HG03060 (cell line): ENCODE measurements at regions not wholly inside any gene's neighbourhood (a gene's known extent, or its start where the extent isn't known, plus 50 kb on each side); places are given as distances from the start of the nearest gene placed in this dataset.

ENCODE experiments used
- ATAC-seq: cut with Tn5 transposase; IDR thresholded peaks from one replicate; pipeline ENCODE4 v1.9.1; 2021; ENCODE audit warnings: low read depth, moderate number of reproducible peaks; ENCODE audit not compliant: unreplicated experiment

DNA sequence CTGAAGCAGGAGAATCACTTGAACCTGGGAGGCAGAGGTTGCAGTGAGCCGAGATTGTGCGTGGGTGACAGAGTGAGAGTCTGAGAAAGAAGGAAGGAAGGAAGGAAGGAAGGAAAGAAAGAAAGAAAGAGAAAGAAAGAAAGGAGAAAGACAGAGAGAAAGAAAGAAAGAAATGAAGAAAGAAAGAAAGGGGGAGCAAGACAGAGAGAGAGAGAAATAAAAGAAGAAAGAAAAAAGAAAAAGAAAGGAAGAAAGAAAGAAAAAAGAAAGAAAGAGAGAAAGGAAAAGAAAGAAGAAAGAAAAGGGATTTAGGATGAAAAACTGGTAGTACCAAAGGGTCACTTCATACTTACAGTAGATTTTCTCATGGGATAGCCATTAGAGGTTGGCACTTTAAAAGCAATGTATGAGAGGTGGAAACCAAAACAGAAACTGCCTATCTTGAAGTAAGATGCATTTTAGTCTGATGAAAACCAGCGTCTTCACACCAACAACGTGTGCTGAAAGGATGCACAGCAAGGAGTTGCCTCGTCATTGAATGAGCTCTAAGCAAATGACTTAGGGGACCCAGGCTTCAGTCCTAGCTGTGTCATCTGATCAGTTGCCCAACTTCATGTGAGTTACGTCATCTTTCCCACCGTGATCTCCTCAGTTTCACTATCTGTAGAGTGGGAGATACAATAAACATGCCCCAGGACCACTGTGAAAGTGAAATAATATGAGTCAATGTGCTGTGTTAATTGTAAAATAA is 133.9 kb upstream of the NEDD9 start:
- ATAC-seq, result peak; percentile 79

DNA sequence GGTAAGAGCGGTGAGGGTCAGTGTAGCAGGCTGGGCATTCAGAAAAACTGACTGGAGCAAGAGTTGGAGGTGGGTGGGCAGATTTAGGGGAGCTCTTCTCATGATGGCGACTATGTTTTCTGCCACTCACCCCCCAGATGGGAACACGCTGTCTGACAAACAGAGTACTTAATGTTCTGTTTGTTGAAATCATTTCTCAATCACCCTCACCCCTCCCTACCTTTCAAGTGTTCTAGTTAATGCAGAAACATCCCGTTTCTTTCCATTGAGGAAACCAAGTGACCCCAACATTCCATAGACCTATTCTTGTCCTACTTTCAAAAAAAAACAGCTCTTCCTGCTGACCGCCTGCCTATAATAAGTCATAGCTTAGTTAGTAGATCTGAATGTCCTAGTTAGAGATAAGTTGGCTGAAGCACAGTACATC is 132.5 kb upstream of the NEDD9 start:
- ATAC-seq, result no peak

DNA sequence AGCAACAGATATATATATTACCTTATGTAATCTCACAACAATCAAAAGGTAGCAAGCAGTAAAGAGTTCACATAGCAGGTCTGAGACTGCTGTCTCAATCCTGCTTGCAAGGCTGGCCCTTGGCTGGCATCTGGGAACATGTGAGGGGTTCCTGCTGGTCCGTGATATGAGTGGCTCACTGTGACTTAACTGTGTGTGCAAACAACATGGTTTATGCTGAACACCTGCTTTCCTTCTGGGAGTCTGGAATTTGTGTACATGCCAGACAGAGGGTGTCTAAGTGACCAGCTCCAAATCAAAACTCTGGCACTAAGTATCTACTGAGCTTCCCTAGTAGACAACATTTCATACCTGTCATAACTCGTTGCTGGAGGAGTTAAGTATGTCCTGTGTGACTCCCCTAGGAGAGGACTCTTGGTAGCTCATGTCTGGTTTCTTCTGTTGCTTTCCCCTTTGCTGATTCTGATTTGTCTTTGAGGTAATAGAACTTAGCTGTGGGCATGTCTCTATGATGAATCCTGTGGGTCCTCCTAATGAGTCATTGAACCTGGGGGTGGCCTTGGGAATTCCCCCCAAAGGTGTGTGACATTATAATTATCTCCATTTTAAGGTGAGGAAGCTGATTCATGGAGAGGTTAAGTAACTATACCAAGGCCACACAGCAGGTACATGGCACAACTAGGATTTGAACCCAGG is 131.6 kb upstream of the NEDD9 start:
- ATAC-seq, result no peak

DNA sequence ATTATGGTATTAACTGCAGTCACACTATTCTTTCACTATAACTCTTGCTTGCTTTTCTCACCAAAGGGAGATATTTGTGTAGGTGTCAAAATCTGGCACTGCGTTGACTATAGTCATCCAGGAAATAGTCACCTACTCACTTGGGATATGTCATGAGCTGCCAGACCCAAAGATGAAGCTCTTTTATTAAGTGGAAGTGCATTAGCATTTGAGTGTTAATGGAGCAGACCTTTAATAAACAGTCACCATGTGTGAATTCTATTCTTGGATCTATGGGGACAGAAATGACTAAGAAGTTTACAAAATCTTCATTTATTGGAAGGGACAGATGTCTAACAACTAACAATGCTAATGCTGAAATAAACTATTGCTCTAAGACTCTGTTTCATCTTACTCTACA is 130.1 kb upstream of the NEDD9 start:
- no peak for ATAC-seq

DNA sequence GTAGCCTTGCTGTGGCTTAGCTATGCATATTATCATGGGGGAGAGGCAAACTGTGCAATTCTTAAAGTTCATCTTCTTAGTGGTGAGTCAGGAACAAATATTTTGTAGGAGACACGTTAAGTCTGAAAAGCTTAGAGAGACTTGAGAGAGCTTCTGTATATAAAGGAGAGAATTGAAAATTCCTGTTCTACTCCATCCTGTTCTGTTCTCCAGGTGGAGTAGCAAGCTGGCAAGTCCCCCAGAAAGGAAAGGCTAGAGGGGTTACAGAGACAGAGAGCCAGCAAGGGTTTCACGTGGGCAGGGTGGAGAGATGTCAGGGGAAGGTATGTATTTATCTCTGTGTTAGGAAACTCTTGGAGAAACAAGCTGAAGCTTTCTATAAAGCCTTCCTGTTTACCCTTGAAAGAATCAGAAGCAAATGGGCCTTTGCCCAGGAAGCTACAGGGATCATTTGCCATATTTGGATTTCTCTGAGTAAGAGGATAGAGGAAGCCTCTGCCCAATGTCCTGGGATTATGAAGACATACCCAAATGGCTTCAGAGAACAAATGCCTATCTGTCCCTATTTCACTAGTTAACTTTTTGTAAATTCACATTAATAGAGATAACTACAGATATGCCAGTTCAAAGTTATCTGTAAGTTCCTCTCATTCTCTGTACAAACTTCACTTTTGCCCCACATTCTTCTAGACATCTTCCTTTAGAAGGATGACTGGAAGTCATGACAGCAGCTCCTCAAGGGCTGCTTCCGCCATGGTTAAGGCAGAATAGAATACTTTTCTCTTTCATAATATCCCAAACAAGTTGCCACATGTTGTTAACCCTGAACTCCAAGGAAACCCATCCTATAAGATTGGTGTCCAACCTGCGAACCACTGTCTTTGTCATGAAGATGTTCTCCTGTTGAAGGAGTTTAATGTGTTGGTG is 126.7 kb upstream of the NEDD9 start:
- no peak for ATAC-seq

DNA sequence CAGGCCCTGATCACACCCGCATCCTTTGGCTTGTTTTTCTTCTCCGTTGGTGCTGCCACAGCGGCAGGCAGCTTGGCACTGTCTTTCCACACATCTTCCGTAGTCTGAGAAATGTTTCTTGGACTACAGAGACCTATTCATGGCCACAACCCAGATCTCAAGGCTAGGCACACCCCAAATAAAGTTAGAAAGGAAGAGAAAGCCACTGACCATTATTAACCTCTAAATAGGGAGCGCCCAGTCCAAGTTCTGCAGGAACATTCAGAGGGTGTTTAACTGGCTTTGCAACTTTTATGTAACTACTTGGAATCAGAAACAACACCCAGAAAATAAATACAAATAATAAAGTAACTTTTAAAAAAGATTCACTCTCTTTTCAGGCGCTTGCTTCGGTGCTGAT is 124.8 kb upstream of the NEDD9 start:
- ATAC-seq, result no peak

DNA sequence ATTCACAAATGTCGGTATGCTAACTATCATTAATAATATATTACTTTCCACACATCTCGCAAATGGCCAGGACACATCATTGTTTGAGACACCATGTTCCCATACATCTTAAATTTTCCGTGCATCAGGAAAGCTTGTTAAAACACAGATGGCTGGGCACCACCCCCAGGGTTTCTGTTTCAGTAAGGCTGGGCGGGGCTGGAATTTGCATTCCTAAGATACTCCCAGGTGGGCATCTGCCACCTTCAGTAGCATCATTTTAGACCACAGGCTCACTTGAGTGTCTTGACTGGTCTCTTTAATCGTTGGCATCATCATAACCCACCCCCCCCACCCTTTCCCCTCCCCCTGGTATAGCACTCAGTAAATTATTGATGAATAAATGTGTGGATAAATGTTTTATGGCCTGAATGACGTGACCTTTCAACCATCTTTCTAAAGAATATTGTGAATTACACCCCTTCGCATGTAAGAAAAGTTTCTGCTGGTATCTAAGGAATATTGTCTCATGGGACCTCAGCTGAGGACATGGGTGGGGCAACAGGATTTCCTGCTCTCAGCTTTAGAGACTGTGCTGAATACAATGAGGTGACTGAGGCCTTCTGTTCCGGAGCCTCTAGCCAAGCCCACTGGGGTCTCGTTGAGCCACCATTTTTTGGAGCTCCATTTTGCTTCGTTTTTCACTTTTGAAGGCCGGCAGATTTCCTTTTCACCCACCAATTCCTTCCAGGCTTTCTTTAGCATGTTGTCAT is 124.1 kb upstream of the NEDD9 start:
- no peak for ATAC-seq

DNA sequence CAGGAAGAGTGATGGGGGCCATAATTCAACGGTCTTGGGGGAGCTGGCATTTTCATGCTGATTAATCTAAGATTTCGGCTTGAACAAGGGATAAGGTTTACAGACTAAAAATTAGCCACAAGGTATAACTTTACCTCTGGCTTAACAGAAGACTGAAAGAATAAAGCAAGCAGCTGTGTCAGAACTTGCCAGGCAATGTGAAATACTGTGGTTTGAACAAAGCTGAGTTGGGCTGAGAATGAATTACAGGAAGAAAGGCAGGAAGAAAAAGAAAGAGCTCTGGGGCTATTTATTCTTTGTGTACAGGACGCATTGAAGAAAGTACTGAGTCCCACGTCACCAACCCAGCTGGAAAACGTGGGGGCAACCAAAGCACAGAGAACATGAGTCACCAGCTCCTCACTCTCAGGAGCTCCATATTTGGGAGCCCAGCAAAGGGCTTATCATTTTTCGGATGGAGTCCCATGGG is 121.5 kb upstream of the NEDD9 start:
- peak; percentile 45 for ATAC-seq

DNA sequence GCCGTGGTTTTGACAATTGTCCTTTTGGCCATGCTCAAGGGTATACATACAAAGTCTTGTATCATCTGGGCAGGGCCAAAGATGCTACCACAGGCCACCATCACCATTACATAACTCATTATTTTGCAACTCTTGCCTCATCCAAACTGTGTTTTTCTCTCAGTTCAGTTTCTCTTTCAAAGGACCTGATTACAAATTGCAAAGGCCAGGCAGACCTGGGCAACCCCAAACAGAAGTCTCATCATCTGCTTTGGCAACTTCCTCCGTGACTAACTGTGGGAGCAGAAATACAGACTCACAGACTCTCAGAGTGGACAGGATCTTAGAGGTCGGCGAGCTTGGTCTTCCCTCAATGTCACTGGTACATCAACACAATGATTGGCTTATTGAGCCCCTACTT is 117.8 kb upstream of the NEDD9 start:
- no peak for ATAC-seq

DNA sequence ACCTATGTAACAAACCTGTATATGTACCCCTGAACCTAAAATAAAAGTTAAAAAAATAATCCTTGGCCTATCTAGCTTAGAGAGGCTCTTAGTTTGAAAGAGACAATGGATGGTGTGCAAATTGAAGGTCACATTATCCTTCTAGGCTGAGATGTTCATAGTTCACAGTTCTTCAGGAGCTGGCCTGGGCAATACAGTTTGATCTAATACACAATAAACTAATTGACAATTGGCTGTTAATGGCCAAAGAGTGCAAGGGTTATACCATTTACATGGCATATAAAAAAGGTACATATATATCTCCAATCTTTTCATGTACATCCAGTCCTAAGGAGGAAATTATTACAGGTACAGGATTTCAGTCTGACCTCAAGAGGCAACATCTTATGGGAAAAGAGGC is 117.4 kb upstream of the NEDD9 start:
- no peak for ATAC-seq

DNA sequence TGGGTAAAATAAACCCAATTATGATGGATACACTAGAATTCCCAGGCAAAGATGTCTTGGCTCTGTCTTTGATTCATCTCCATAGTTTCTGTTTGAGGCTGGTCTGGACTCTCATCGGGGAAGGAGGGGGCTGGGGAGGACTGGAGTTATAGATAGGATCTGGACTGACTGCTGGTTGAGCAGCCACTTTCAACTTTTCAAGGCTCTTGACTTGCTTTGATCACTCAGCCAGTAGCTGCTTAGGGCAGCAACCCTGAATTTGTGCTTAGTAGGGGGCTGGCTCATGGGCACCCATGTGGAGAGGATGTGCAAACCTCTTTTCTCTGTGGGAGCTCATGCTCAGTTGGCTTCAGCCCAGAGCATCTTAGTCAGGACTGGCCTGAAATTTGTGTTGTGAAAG is 114.0 kb upstream of the NEDD9 start:
- ATAC-seq, result peak; percentile 53

DNA sequence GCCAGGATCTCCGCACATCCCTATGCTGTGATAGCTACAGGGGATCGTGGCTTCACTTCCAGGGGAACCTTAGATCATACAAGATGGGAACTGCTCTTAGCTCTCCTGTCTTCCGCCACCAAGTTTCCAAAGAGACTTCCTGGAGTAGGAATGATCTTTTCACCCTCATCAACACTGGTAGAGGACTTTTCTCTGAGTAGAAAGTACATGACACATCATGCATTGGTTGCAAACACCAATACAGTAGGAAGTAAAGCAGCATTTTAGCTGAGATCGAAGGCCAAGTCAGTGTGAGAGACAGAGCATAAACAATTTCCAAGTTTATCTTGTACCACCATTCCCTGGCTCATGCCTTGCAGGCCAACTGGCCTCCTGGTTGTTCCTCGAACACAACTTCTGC is 113.1 kb upstream of the NEDD9 start:
- no peak for ATAC-seq

DNA sequence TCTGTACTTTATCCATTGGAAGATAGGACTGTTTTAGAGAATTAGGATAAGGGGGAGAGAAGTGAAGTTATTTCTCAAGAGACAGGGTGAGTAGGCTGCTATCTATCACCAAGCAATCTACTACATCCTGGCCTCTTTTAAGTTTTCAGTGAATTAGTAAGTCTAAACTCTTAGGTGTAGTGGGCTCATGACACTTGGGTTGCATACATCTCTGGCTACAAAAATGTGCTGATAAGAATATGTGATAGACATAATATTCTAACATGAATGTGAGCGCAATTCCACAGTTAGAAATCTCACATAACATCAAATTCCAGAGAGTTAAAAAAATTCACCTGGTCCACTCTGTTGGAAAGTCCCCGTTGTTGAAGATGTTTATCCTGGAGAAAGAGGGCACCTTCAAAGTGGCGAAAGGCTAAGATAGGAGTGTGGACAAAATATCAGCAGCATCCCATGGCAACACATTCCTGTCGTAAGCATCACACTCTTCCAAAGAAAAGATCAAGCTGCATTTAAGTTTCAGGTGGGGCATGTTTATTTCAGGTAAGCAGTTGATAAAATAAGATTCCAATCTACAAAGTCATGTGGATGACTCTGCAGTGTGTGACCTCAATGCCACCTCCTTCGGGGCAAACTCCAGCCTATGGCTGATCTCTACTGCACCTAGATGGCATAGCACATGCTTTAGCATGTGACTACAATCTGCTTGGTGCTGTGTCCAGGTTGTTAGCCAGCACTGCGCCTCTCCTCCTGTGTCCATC is 111.7 kb upstream of the NEDD9 start:
- no peak for ATAC-seq

DNA sequence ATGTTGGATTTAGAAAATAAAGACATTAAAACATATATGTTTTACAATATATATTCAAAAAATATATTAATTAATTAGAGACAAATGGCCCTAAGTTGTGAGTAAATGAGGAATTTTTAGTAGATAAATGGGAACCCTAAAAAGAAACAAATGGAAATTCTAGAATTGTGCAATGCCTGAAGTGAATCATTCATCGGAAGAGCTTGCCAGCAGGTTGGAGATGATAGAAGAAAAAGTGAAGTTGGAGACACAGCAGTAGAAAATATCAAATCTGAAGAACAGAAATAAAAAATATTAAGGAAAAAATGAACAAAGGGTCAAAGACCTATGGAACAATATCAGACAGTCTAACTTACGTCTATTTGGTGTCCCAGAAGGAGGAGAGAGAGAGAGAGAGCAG is 109.4 kb upstream of the NEDD9 start:
- ATAC-seq, result no peak

DNA sequence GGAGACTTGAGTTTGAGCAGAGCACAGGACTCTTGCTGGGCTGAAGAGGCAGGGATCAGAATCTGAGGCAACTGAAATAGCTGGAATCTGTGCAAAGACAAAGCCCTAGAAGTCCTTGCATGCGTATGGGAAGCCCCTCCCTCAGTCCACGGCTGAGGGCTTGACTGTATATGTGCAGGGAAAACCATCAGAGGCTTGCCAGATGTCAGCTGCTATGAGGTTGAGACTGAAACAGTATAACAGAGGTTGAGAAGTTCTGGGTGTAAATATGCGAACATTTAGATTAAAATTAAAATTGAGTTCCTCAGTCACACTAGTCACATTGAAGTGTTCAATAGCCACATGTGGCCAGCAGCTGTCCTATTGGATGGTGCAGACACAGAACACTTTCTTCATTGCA is 108.8 kb upstream of the NEDD9 start:
- ATAC-seq, result no peak

DNA sequence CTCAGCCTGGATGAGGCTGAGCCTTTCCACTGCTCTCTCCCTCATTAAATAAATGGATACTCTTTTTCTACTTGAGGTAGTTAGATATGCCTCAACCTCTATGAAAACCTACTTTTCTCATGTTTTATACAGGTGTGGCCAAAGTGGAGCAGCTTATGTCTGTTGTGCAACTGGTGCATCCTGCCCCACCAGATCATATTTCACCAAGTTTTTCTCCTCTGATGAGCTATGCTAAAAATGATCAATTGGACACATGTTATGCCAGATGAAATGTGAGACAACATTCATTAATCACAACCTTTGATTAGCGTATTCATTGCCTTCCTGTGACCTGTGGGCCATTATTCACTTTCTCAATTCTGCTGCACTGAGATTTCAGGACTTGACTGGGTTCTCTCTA is 106.9 kb upstream of the NEDD9 start:
- ATAC-seq, result no peak

DNA sequence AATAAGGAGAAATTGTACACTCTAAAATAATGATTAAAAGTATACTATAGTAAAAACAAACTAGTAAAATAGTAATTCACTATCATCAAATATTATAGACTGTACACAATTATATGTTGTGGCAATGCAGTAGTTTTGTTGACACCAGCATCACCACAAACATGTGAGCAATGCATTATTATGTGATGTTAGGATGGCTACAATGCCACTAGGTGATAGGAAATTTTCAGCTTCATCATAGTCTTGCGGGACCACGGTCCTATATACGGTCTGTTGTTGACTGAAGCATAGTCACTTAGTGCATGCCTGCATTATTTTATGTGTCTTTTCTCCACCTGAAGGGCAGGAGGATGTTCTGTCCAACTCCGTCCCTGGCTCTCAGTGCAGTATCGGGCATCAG is 104.8 kb upstream of the NEDD9 start:
- ATAC-seq, result no peak

DNA sequence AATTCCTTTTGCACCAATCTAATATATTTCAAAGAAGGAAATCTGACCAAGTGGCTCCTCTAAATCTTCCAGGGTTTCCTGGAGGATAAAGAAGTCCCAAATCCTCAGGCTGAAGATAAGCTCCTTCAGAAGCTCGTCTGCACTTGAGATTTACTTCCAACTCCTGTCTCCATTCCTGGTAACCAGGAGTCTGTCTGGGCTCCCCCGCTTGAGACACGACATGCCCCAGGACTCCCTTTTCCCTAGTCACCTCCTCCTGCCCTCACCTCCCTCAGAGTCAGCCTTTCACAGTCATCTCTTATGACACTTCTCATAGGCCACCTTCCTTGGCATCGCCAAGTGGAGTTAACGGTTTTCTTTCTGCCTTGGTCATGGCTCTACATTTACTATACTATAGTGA is 103.4 kb upstream of the NEDD9 start:
- no peak for ATAC-seq

DNA sequence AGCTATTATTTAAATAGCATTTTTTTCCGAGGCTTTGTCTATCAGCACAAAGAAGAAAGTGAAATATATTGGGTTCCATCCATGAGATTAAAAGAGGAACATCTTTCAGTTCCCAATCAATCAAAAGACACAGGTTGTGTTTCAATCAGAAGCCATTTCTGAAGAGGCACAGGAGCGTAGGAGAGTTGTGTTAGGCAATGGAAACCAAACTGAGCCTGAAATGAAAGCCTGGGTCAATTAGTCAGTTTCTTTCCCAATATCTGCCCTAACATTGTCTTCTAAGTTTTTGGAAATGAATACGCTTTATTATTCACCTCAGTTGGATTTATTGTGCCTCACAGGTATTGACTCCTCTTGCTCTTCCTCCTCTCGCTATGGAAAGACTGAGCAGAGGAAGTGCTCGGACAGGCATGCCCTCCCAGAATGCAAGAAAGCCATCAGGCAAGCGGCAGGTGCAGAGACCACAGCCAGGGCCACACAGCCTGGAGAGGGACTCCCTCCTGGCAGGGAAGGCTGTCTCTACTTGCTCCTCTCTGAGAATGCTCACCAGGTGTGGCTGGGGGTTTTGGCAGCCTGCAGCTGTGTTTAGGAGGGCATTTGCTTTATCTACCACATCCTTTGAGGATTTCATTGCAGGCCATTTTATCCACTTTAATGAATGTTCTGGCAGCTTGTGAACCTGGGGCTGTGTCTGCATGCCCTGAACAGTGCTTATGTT is 100.8 kb upstream of the NEDD9 start:
- ATAC-seq, result no peak
